ENCODE measurements at regions not wholly inside any gene's neighbourhood (a gene's known extent, or its start where the extent isn't known, plus 50 kb on each side); places are given as distances from the start of the nearest gene placed in this dataset.

- WGBS (ENCODE audit: low lambda C conversion rate, missing lambda C conversion rate), result 80% methylated on average over 4 of the region's 4 CpGs
- H3K79me2 ChIP-seq, result no peaks in the 10 kb centered on the region
- no peaks in the 10 kb centered on the region for H4K20me1 ChIP-seq (ENCODE audit: insufficient read depth, poor library complexity, severe bottlenecking)
- no peak overlapping the region for H3K4me2 ChIP-seq
- no peak overlapping the region for H2AFZ ChIP-seq
- no peaks in the 10 kb centered on the region for H3K9me3 ChIP-seq (ENCODE audit: low read depth)
- H3K9me2 ChIP-seq (replicated peaks; ENCODE audit: insufficient read depth), result no peaks in the 10 kb centered on the region
- DNase-seq (ENCODE audit: low spot score), result no peak
- no peak overlapping the region for H3K4me3 ChIP-seq
- H3K27ac ChIP-seq, result no peak overlapping the region
- H3K27me3 ChIP-seq, result no peaks in the 10 kb centered on the region
- no peaks in the 10 kb centered on the region for H3K4me1 ChIP-seq (ENCODE audit: insufficient read depth)
- TF ChIP-seq CTCF (IDR thresholded peaks at IDR 0.05; ENCODE audit: poor library complexity) (no peak), EZH2phosphoT487 (IDR thresholded peaks at IDR 0.05; ENCODE audit: low read depth, severe bottlenecking, unreplicated experiment) (no peak), EZH2 (IDR thresholded peaks at IDR 0.05; ENCODE audit: borderline replicate concordance) (no peak)
- no peaks in the 10 kb centered on the region for H3K36me3 ChIP-seq (replicated peaks; ENCODE audit: insufficient read depth, low read depth)
These were observed 578.7 kb upstream of the NETO1 start for GRCh38 chr18:73446502-73446901.

- no peak for DNase-seq (ENCODE audit: low spot score)
- no peaks in the 10 kb centered on the region for H3K36me3 ChIP-seq (replicated peaks; ENCODE audit: insufficient read depth, low read depth)
These were observed 563.8 kb upstream of the NETO1 start for GRCh38 chr18:73431620-73432019.

GRCh38 chr18:73421010-73421409, 553.2 kb upstream of the NETO1 start:
- no peaks in the 10 kb centered on the region for H3K79me2 ChIP-seq
- no peak for DNase-seq (ENCODE audit: low spot score)
- no peaks in the 10 kb centered on the region for H3K4me1 ChIP-seq (ENCODE audit: insufficient read depth)
- no peak overlapping the region for H2AFZ ChIP-seq
- no peaks in the 10 kb centered on the region for H3K9me2 ChIP-seq (replicated peaks; ENCODE audit: insufficient read depth)
- H3K9me3 ChIP-seq (ENCODE audit: low read depth), result no peaks in the 10 kb centered on the region
- no peaks in the 10 kb centered on the region for H3K27me3 ChIP-seq
- no peak for TF ChIP-seq EZH2 (IDR thresholded peaks at IDR 0.05; ENCODE audit: borderline replicate concordance)
- TF ChIP-seq CTCF (IDR thresholded peaks at IDR 0.05; ENCODE audit: poor library complexity), result no peak
- H3K4me2 ChIP-seq, result no peak overlapping the region
- no peak overlapping the region for H3K27ac ChIP-seq
- H3K4me3 ChIP-seq, result no peak overlapping the region
- no peaks in the 10 kb centered on the region for H3K36me3 ChIP-seq (replicated peaks; ENCODE audit: insufficient read depth, low read depth)
- H4K20me1 ChIP-seq (ENCODE audit: insufficient read depth, poor library complexity, severe bottlenecking), result no peaks in the 10 kb centered on the region

More at GRCh38 chr18:73431620-73432019, 563.8 kb upstream of the NETO1 start:
- H3K9me3 ChIP-seq (ENCODE audit: low read depth), result no peaks in the 10 kb centered on the region
- no peaks in the 10 kb centered on the region for H3K79me2 ChIP-seq
- no peak overlapping the region for H2AFZ ChIP-seq
- no peak overlapping the region for H3K27ac ChIP-seq
- H3K9me2 ChIP-seq (replicated peaks; ENCODE audit: insufficient read depth), result no peaks in the 10 kb centered on the region
- no peaks in the 10 kb centered on the region for H3K27me3 ChIP-seq
- 43% methylated on average over 1 of the region's 1 CpG for WGBS (ENCODE audit: low lambda C conversion rate, missing lambda C conversion rate)
- TF ChIP-seq CTCF (IDR thresholded peaks at IDR 0.05; ENCODE audit: poor library complexity) (no peak), EZH2phosphoT487 (IDR thresholded peaks at IDR 0.05; ENCODE audit: low read depth, severe bottlenecking, unreplicated experiment) (no peak), EZH2 (IDR thresholded peaks at IDR 0.05; ENCODE audit: borderline replicate concordance) (no peak)
- H4K20me1 ChIP-seq (ENCODE audit: insufficient read depth, poor library complexity, severe bottlenecking), result no peaks in the 10 kb centered on the region
- H3K4me2 ChIP-seq, result no peak overlapping the region
- no peaks in the 10 kb centered on the region for H3K4me1 ChIP-seq (ENCODE audit: insufficient read depth)
- H3K4me3 ChIP-seq, result no peak overlapping the region

- no peaks in the 10 kb centered on the region for H3K9me3 ChIP-seq (ENCODE audit: low read depth)
- no peaks in the 10 kb centered on the region for H3K9me2 ChIP-seq (replicated peaks; ENCODE audit: insufficient read depth)
- 85% methylated on average over 4 of the region's 4 CpGs for WGBS (ENCODE audit: low lambda C conversion rate, missing lambda C conversion rate)
- H3K79me2 ChIP-seq, result no peaks in the 10 kb centered on the region
- H3K27ac ChIP-seq, result no peak overlapping the region
- TF ChIP-seq EZH2phosphoT487 (IDR thresholded peaks at IDR 0.05; ENCODE audit: low read depth, severe bottlenecking, unreplicated experiment), result no peak
- no peak for TF ChIP-seq EZH2 (IDR thresholded peaks at IDR 0.05; ENCODE audit: borderline replicate concordance)
- no peak for TF ChIP-seq CTCF (IDR thresholded peaks at IDR 0.05; ENCODE audit: poor library complexity)
- no peaks in the 10 kb centered on the region for H3K27me3 ChIP-seq
- no peak for DNase-seq (ENCODE audit: low spot score)
- no peak overlapping the region for H2AFZ ChIP-seq
- H3K4me3 ChIP-seq, result no peak overlapping the region
- no peak overlapping the region for H3K4me2 ChIP-seq
- no peaks in the 10 kb centered on the region for H4K20me1 ChIP-seq (ENCODE audit: insufficient read depth, poor library complexity, severe bottlenecking)
- H3K36me3 ChIP-seq (replicated peaks; ENCODE audit: insufficient read depth, low read depth), result no peaks in the 10 kb centered on the region
- H3K4me1 ChIP-seq (ENCODE audit: insufficient read depth), result no peaks in the 10 kb centered on the region
These were observed 551.7 kb upstream of the NETO1 start for GRCh38 chr18:73419531-73419930.

All from hepatocyte (in vitro differentiated cells).